Neural progenitor cell (in vitro differentiated cells): ENCODE measurements at regions not wholly inside any gene's neighbourhood (a gene's known extent, or its start where the extent isn't known, plus 50 kb on each side); places are given as distances from the start of the nearest gene placed in this dataset.

Experiments used
- DNase-seq: peaks from one replicate; pipeline ENCODE4 v3.0.0-alpha.2; 2016; ENCODE audit warnings: low spot score
- H2AFZ ChIP-seq: fragments of 200-600 bp; sonication (generic); replicated peaks from 2 replicates; pipeline ENCODE4 v1.6.1; 2016; ENCODE audit warnings: antibody characterized with exemption
- H3F3A ChIP-seq: fragments of 200-600 bp; sonication (generic); 2 replicates; pipeline ENCODE4 v1.6.1; 2016; ENCODE audit warnings: antibody characterized with exemption, low read depth
- H3K27ac ChIP-seq: fragments of 200-600 bp; sonication (generic); 2 replicates; pipeline ENCODE4 v1.5.1; 2016; ENCODE audit warnings: mild to moderate bottlenecking
- H3K27me3 ChIP-seq: fragments of 200-600 bp; sonication (generic); 2 replicates; pipeline ENCODE4 v1.6.1; 2016; ENCODE audit warnings: mild to moderate bottlenecking, moderate library complexity
- H3K36me3 ChIP-seq: fragments of 200-600 bp; sonication (generic); 2 replicates; pipeline ENCODE4 v1.5.1; 2016
- H3K4me1 ChIP-seq: fragments of 200-600 bp; sonication (generic); 2 replicates; pipeline ENCODE4 v1.6.1; 2016; ENCODE audit warnings: mixed run types
- H3K4me2 ChIP-seq: fragments of 200-600 bp; sonication (generic); 2 replicates; pipeline ENCODE4 v1.6.1; 2016
- H3K4me3 ChIP-seq: fragments of 200-600 bp; sonication (generic); 2 replicates; pipeline ENCODE4 v1.5.1; 2016
- H3K79me2 ChIP-seq: fragments of 200-600 bp; sonication (generic); 2 replicates; pipeline ENCODE4 v1.6.1; 2016; ENCODE audit warnings: low read depth
- H3K9ac ChIP-seq: fragments of 200-600 bp; sonication (generic); 2 replicates; pipeline ENCODE4 v1.6.1; 2016
- H3K9me3 ChIP-seq: fragments of 200-600 bp; sonication (generic); 2 replicates; pipeline ENCODE4 v1.5.1; 2016; ENCODE audit warnings: low read depth
- H4K20me1 ChIP-seq: fragments of 200-600 bp; sonication (generic); 2 replicates; pipeline ENCODE4 v1.6.1; 2016; ENCODE audit warnings: low read depth
- H3K27ac Mint-ChIP-seq: 3 replicates; pipeline ENCODE4 v1.8.0; 2021; ENCODE audit warnings: mixed read lengths
- H3K27me3 Mint-ChIP-seq: 2 replicates; pipeline ENCODE4 v1.8.0; 2022; ENCODE audit warnings: low read depth, mild to moderate bottlenecking, inconsistent platforms, moderate library complexity, mixed read lengths; ENCODE audit not compliant: insufficient read depth
- H3K36me3 Mint-ChIP-seq: 3 replicates; pipeline ENCODE4 v1.8.0; 2021; ENCODE audit warnings: mixed read lengths
- H3K4me1 Mint-ChIP-seq: 3 replicates; pipeline ENCODE4 v1.8.0; 2021; ENCODE audit warnings: mixed read lengths
- H3K4me3 Mint-ChIP-seq: 3 replicates; pipeline ENCODE4 v1.8.0; 2021; ENCODE audit warnings: mild to moderate bottlenecking, moderate library complexity, mixed read lengths
- H3K9me3 Mint-ChIP-seq: 3 replicates; pipeline ENCODE4 v1.8.0; 2020; ENCODE audit warnings: mixed read lengths
- CTCF ChIP-seq: fragments of 200-600 bp; sonication (generic); IDR thresholded peaks from 2 replicates; pipeline ENCODE4 v1.5.1; 2017; ENCODE audit warnings: antibody characterized with exemption, mild to moderate bottlenecking
- EZH2 ChIP-seq: fragments of 200-600 bp; sonication (generic); IDR thresholded peaks from 2 replicates; pipeline ENCODE4 v1.6.1; 2017; ENCODE audit warnings: antibody characterized with exemption, mild to moderate bottlenecking, moderate library complexity
- EZH2phosphoT487 ChIP-seq: fragments of 200-600 bp; sonication (generic); IDR thresholded peaks from 2 replicates; pipeline ENCODE4 v1.6.1; 2017; ENCODE audit warnings: antibody characterized with exemption

GRCh38 chr2:156756516-156756915, 320.3 kb downstream of the GPD2 start:
- H3K4me3 ChIP-seq: no peak overlapping the region

GRCh38 chr2:156763174-156763573, 327.0 kb downstream of the GPD2 start:
- no peak overlapping the region for H3K4me3 ChIP-seq
- no peaks in the 10 kb centered on the region for H3K4me1 Mint-ChIP-seq
- H3K9me3 ChIP-seq: no peaks in the 10 kb centered on the region
- H3K27me3 ChIP-seq: no peaks in the 10 kb centered on the region
- no peaks in the 10 kb centered on the region for H3K36me3 ChIP-seq
- DNase-seq: no peak
- H2AFZ ChIP-seq: peak overlapping the region; percentile 61
- H4K20me1 ChIP-seq: no peaks in the 10 kb centered on the region
- H3K4me2 ChIP-seq: no peak overlapping the region
- H3K9ac ChIP-seq: no peak overlapping the region
- H3K27ac Mint-ChIP-seq: no peak overlapping the region
- H3K4me1 ChIP-seq: no peaks in the 10 kb centered on the region
- no peaks in the 10 kb centered on the region for H3K36me3 Mint-ChIP-seq
- no peak overlapping the region for H3K27ac ChIP-seq
- TF ChIP-seq EZH2phosphoT487 (no peak), EZH2 (no peak), CTCF (no peak)
- no peaks in the 10 kb centered on the region for H3K79me2 ChIP-seq
- no peak overlapping the region for H3K4me3 Mint-ChIP-seq
- H3K9me3 Mint-ChIP-seq: peaks cover 6% of the 10 kb centered on the region
- no peaks in the 10 kb centered on the region for H3K27me3 Mint-ChIP-seq
- no peaks in the 10 kb centered on the region for H3F3A ChIP-seq

More at GRCh38 chr2:156756516-156756915, 320.3 kb downstream of the GPD2 start:
- no peak for DNase-seq
- H3K79me2 ChIP-seq: no peaks in the 10 kb centered on the region
- H3F3A ChIP-seq: no peaks in the 10 kb centered on the region
- Mint-ChIP-seq H3K27me3 (peaks cover 2% of the 10 kb centered on the region), H3K9me3 (peaks cover 2% of the 10 kb centered on the region), H3K4me1 (no peaks in the 10 kb centered on the region), H3K27ac (no peak overlapping the region), H3K36me3 (no peaks in the 10 kb centered on the region), H3K4me3 (no peak overlapping the region)
- H2AFZ ChIP-seq: no peak overlapping the region
- H4K20me1 ChIP-seq: no peaks in the 10 kb centered on the region
- H3K9me3 ChIP-seq: no peaks in the 10 kb centered on the region
- no peak overlapping the region for H3K4me2 ChIP-seq
- no peak overlapping the region for H3K9ac ChIP-seq
- no peak overlapping the region for H3K27ac ChIP-seq
- no peaks in the 10 kb centered on the region for H3K4me1 ChIP-seq
- no peaks in the 10 kb centered on the region for H3K36me3 ChIP-seq
- TF ChIP-seq EZH2phosphoT487 (no peak), CTCF (no peak), EZH2 (no peak)
- H3K27me3 ChIP-seq: no peaks in the 10 kb centered on the region

- no peaks in the 10 kb centered on the region for H3K27me3 ChIP-seq
- no peak for DNase-seq
- Mint-ChIP-seq H3K9me3 (peaks cover 9% of the 10 kb centered on the region), H3K4me1 (no peaks in the 10 kb centered on the region), H3K27me3 (no peaks in the 10 kb centered on the region), H3K27ac (no peak overlapping the region), H3K4me3 (no peak overlapping the region), H3K36me3 (peaks cover 2% of the 10 kb centered on the region)
- no peak overlapping the region for H3K9ac ChIP-seq
- H3K4me2 ChIP-seq: no peak overlapping the region
- H2AFZ ChIP-seq: no peak overlapping the region
- no peaks in the 10 kb centered on the region for H3K4me1 ChIP-seq
- H3F3A ChIP-seq: no peaks in the 10 kb centered on the region
- H3K9me3 ChIP-seq: no peaks in the 10 kb centered on the region
- H3K4me3 ChIP-seq: no peak overlapping the region
- no peaks in the 10 kb centered on the region for H3K79me2 ChIP-seq
- TF ChIP-seq CTCF: no peak
- no peak for TF ChIP-seq EZH2
- TF ChIP-seq EZH2phosphoT487: no peak
- H3K36me3 ChIP-seq: no peaks in the 10 kb centered on the region
- no peaks in the 10 kb centered on the region for H4K20me1 ChIP-seq
- no peak overlapping the region for H3K27ac ChIP-seq
Measured at GRCh38 chr2:156765043-156765442, 328.9 kb downstream of the GPD2 start.

GRCh38 chr2:156765450-156765849, 329.3 kb downstream of the GPD2 start:
- Mint-ChIP-seq H3K36me3 (peaks cover 2% of the 10 kb centered on the region), H3K4me3 (no peak overlapping the region), H3K27ac (no peak overlapping the region), H3K27me3 (no peaks in the 10 kb centered on the region), H3K4me1 (no peaks in the 10 kb centered on the region), H3K9me3 (peaks cover 9% of the 10 kb centered on the region)
- Histone ChIP-seq H3K27me3 (no peaks in the 10 kb centered on the region), H3K27ac (no peak overlapping the region), H3F3A (no peaks in the 10 kb centered on the region), H3K79me2 (no peaks in the 10 kb centered on the region), H3K4me3 (no peak overlapping the region), H3K9me3 (peaks cover 2% of the 10 kb centered on the region), H3K36me3 (no peaks in the 10 kb centered on the region), H3K4me1 (no peaks in the 10 kb centered on the region), H4K20me1 (no peaks in the 10 kb centered on the region), H3K9ac (no peak overlapping the region), H3K4me2 (no peak overlapping the region), H2AFZ (no peak overlapping the region)
- DNase-seq: no peak
- TF ChIP-seq CTCF: no peak
- TF ChIP-seq EZH2phosphoT487: no peak
- no peak for TF ChIP-seq EZH2
